ENCODE measurements at regions not wholly inside any gene's neighbourhood (a gene's known extent, or its start where the extent isn't known, plus 50 kb on each side); places are given as distances from the start of the nearest gene placed in this dataset.
"Not testable (repeated sequence)": the region's sequence is repeated elsewhere in the genome, so short reads cannot be mapped to it uniquely, and the experiment has no call there.

DNA sequence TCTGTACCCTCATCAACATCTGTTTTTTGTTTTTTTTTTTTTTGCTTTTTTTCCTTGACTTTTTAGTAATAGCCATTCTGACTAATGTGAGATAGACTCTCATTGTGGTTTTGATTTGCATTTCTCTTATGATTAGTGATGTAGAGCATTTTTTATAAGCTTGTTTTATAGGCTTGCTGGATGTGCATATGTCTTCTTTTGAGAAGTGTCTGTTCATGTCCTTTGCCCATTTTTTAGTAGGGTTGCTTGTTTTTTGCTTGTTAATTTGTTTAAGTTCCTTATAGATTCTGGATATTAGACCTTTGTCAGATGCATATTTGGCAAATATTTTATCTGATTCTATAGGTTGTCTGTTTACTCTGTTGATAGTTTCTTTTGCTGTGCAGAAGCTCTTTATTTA lies 53.5 kb upstream of the FAR1 start:
- DNase-seq = not testable (repeated sequence)

DNA sequence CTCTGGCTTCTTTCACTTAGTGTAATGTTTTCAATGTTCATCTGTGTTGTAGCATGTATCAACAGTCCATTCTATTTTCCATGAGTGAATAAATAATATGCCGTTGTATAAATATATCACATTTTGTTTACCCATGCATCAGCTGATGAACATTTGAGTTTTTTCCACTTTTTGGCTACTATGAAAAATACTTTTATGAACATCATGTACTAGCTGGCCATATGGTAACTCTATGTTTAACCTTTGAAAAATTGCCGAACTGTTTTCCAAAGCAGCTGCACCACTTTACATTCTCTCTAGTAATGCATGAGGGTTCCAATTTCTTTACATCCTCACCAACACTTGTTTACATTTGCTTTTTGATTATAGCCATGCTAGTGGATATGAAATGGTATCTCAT lies 59.8 kb upstream of the FAR1 start:
- DNase-seq = no peak

DNA sequence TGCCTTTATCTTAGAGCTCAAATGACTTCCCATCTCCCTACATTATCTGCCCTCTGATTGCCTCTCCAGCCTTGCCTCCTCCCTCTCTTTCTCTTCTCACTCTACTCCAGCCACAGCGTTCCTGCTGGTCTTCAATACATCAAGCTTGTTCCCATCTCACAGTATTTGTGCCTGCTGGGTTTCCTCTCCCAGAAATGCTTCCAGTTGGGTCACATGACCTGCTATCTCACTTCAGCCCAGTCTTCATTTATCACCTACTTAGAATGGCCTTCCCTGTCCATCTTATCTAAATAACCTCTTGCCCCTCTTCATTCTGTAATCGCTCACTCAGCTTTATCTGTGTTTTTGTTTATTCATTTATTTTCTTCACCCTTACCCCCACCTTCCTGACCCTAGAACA lies 61.8 kb upstream of the FAR1 start:
- DNase-seq = no peak

DNA sequence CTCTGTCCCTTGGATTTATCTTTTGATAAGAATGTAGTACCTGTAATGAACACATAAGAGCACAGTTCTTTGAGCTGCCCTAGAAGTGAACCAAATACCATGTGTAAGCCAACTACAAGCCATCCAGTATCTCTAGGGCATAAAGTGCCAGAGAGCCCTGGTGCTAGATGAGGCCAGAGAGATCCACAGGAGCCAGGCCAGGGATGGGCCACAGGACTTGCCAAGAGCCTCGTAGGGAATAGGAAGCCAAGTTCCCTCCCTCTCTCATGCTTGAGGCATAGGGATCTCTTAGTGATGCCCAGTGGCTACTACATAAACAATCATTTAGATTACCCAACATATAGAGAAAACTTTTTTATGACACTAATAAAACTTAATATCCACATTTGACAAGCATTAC lies 64.8 kb upstream of the FAR1 start:
- DNase-seq = no peak

DNA sequence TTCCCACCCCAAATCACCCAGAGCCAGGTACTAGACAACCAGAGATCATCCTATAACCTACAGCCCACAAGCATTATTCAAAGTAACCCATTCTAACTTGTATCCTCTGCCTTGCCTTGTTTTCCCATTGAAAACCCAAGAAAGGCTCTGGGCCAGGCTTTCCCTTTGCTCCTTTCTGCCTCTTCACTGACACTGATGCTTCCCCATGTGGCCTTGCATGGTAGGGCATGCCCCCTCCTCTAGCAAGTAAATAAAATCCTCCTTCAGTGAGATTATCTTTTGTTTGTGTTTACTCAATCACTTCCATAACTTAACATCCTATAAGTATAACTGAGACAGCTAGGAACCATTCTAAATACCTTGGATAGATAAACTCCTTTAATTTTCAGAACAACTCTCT lies 65.6 kb upstream of the FAR1 start:
- DNase-seq = no peak

DNA sequence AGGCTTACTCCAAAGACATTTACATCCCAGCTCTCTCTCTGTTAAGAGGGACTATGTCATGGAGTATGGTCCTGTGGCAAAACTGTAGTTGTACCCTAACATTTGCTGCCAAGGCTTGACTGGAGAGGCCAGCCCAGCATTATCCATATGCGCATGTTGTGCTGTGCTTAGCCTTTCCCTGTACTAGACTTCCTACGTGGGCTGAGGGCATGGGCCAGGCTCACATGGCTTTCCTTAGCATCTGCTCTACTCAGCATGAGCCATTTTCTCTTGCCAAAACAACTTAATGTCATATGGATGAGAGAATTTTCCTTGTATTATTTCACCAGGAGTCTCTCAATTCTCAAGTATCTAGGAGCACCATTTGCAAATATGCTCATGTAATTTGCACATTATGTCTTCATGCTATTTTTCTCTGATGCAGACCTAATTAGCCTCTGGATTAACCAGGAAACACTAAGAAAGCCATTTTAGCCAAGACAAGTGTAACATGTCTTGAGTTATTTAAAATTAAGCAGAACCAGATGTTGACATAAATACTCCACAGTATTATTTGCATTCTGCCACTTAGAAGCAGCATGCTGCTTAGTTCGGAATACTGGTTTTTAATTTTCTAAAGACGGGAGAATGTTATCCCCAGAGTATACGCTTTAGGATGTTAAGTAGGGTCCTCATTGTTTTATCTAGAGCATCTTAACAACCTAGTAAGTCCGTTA lies 71.7 kb upstream of the FAR1 start:
- no peak for DNase-seq

DNA sequence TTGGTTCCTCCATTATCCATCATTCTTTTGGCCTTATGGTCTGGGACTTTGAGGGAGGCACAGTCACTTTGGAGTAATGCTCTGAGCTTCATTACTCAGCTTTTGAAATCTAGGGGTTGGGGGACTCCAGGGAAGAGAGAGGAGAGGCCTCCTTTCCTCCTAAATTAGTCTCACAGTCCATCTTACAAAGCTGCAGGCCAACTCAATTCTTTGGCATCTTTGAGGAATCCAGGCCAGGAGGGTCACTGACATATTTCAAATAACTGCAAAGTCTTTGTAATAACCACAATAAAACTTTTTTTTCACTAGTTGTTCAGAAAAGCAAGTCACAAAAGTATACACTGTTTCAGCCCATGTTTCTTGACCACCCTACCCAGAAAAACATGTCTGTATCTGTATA lies 73.3 kb upstream of the FAR1 start:
- DNase-seq = no peak

DNA sequence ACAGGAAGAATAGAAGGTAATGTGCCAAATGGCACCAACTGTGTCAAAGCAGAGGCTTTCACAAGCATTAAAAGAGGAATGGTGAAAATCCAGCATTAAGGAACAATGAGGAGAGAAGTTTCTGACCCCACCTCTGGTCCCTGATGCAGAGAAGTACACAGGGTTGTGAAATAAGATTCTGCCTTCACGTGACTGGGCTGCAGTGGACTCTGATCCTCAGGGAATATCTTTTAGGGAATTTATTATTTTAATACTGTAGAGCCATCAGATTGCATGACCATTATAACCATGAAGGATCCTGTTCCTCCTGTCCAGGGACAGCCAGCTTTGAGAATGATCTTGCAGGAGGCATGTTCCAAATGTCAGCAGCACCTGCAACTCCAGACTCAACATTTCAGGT lies 74.4 kb upstream of the FAR1 start:
- DNase-seq = no peak

DNA sequence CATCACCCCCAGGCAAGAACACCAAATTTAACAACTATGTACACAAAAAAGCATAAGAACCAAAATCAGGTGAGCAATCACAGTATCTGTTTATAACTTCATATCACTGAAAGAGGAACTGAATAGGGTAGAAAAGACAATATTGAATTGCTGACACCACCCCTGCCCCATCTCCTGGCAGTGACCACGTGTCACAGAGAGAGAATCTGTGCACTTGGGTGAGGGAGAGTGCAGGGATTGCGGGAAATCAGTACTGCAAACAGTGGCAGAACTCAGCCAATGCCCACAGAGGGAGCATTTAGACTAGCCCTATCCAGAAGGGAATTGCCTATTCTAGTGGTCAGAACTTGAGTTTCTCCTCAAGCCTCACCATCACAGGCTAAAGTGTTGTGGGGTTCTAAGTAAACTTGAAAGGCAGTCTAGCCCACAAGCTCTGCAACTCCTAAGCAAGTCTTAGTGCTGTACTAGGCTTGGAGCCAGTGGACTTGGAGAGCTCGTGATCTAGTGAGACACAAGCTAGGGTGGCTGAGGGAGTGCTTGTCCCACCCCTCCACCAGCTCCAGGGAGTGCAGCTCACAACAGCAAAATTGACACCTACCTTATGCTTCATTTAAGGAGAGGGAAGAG lies 82.8 kb upstream of the PTH start:
- DNase-seq = no peak

DNA sequence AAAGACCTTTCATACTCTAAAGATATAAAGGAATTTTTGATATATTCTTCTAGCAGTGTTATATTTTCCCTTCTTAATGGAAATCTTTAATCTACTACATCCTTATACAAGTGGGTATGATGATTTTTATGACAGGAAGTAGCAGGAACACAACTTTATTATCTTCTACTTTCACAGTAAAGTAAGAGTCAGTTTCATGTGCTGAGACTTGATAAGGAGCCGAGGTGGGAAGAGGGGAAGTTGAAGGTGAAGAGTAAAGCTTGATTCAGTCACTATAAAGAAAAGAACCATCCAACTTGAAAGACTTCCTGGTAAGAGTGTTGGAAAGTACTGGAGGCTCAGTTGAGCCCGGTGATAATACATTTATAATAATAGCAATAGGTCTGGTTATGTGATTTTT lies 82.1 kb upstream of the PTH start:
- no peak for DNase-seq

DNA sequence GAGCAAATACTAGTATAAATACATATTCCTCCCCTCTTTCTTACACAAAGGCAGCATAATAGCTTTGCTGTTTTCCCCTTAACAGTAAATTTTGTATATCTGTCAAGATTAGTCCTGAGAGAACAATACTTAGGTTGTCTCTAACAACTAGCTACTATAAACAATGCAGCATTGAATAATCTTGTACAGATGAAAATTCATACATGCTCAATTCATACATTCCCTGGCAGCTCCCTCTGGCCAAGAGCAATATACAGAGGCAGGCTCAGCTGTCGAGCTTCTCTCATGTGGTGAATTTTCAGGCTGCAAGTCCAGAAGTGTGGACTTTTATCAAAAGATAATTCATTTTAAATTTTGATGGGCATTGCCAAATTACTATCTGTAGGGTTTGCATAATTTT lies 81.2 kb upstream of the PTH start:
- DNase-seq = no peak

DNA sequence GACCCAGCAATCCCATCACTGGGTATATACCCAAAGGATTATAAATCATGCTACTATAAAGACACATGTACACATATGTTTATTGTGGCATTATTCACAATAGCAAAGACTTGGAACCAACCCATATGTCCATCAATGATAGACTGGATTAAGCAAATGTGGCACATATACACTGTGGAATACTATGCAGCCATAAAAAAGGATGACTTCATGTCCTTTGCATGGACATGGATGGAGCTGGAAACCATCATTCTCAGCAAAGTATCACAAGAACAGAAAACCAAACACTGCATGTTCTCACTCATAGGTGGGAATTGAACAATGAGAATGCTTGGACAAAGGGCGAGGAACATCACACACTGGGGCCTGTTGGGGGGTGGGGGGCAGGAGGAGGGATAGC lies 79.6 kb upstream of the PTH start:
- not testable (repeated sequence) for DNase-seq

DNA sequence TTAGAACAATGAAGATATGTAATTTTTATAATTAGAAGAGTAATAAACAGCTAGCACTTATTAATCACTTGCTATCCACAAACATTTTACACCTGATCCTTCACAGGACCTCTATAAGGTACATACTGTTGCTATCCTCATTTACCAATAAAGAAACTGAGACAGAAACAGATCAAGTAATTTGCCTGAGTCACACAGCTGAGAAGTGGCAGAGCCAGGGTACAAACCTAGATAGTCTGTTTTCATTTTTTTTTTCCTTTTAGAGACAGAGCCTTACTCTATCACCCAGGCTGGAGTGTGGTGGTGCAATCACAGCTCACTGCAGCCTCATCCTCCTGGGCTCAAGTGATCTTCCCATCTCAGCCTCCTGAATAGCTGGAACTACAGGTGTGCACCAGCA lies 71.8 kb upstream of the PTH start:
- DNase-seq = no peak

DNA sequence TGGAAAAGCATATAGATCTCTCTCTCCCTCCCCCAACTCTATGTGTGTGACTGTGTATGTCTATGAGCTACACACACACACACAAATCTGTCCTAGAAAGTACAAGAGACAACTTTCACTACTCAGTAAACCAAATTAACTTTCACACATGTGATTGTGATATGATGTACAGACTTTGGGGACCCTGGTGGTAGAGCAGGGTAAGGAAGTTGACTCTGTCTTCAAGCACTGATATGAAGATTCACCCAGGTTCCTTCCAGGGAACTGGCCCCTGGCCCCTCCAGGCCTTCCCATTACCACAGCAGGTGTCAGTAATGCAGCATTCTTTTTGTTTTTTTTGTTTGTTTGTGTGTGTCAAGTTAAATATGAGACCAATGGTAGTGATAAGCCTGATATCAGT lies 66.1 kb upstream of the PTH start:
- no peak for DNase-seq

DNA sequence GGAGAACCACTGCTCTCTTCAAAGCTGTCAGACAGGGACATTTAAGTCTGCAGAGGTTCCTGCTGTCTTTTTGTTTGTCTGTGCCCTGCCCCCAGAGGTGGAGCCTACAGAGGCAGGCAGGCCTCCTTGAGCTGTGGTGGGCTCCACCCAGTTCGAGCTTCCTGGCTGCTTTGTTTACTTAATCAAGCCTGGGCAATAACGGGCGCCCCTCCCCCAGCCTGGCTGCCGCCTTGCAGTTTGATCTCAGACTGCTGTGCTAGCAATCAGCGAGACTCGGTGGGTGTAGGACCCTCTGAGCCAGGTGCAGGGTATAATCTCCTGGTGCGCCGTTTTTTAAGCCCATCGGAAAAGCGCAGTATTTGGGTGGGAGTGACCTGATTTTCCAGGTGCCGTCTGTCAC lies 64.5 kb upstream of the PTH start:
- peak; percentile 12 for DNase-seq

DNA sequence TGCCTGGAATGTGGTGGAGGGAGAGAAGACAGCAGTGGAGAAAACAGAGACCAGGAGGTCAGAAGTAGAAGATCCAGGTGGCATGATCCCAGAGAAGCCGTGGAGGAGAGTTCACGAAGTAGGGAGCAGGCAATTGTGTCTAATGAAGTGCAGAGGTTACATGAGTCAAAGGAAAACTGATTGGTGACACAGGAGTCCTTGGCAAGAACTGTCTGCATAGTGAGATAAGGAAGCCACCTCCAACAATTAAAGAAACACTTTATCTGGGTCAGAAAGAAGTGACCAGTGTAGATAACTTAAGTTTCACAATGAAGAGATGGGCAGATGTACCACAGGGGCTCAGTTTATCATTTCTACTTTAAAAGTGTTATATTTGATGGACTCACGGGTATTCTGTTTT lies 57.0 kb upstream of the PTH start:
- DNase-seq = no peak

DNA sequence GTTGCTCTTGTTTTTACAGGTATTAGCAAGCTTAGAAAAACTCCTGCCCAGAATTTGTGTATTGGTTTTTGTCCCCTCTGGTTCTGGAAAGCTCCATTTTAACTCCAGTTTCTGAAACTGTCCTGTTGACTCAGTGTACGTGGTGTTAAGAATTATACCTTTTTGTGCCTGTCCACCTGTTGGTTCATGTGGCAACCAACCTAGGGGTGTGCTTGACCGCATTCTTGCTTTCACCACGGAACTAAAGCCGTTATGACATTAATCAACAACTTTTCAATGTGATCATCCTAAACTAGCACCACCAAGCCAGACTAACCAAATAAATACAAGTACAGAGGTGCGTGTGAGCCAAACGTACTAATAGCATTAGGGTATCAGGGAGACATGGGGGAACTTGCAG lies 56.0 kb upstream of the PTH start:
- no peak for DNase-seq

DNA sequence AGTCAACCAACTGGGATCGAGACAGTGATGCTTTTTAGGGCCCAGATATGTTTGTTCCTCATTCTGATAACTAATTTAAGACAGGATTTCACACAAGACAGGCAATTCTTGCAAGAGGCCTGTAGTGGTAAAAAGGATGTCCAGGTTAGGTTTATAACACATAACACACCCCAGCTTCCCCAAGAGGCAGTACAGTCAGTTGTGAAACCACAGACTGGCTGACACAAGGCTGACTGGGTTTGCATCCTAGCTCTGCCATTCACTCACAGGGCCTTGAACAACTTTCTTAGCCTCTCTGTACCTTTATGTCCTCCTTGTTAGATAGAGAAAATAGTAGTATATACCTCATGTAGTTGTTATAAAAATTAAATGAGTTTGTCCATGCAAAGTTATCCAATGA lies 55.0 kb upstream of the PTH start:
- no peak for DNase-seq

DNA sequence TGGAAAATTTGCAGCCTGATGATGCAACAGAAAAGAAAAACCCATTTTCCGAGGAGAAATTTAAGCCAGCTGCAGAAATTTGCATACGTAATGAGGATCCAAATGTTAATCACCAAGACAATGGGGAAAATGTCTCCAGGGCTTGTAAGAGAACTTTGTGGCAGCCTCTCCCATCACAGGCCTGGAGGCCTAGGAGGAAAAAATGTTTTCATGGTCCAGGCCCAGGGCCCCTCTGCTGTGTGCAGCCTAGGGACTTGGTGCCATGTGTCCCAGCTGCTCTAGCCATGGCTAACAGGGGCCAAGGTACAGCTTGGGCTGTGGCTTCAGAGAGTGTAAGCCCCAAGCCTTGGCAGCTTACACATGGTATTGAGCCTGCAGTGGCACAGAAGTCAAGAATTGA lies 50.3 kb upstream of the PTH start:
- DNase-seq = not testable (repeated sequence)

Measured in NCI-H146 (cell line).